SU-DHL-6 (cell line): ENCODE measurements at regions not wholly inside any gene's neighbourhood (a gene's known extent, or its start where the extent isn't known, plus 50 kb on each side); places are given as distances from the start of the nearest gene placed in this dataset.

Experiments used
- CTCF ChIP-seq: fragments of 200-600 bp; sonication (generic); IDR thresholded peaks from one replicate; pipeline ENCODE4 v1.5.1; 2017; ENCODE audit warnings: antibody characterized with exemption, mild to moderate bottlenecking, low read length, moderate library complexity; ENCODE audit not compliant: insufficient read depth, poor library complexity, severe bottlenecking
- EZH2phosphoT487 ChIP-seq: fragments of 200-600 bp; sonication (generic), shearing (Covaris generic); conservative IDR thresholded peaks from 2 replicates; pipeline ENCODE4 v1.6.1; 2018; ENCODE audit warnings: mild to moderate bottlenecking, antibody characterized with exemption, low read length, moderate library complexity, mixed read lengths

DNA sequence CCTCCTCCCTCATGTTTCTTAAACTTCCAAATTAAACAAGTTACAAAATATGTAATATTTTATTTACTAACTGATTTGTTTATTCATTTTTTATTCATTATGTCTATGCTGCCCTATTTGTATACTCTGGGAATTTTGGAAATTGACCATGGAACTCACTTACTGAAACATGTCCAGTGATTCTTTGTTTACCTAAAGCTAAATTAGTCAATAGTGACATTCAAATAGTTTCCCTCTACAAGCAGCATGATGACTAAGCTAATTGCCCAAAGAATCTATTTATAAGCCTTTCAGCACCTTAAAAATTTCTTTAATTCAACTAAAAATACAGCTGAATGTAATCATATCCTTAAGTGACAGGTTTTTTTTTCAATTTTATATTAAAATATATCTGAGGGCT lies 437.7 kb downstream of the SI start:
- TF ChIP-seq CTCF, result no peak
- no peak for TF ChIP-seq EZH2phosphoT487
